H9 (cell line): ENCODE measurements at regions not wholly inside any gene's neighbourhood (a gene's known extent, or its start where the extent isn't known, plus 50 kb on each side); places are given as distances from the start of the nearest gene placed in this dataset.

ENCODE experiments used
- DNase-seq: peaks from one replicate; pipeline ENCODE4 v3.0.0-alpha.2; 2017
- H2AFZ ChIP-seq: one replicate; pipeline ENCODE4 v1.6.1; 2013; ENCODE audit warnings: mild to moderate bottlenecking, low read length, control low read depth, moderate library complexity
- H2AK5ac ChIP-seq: 2 replicates; pipeline ENCODE4 v1.6.1; 2013; ENCODE audit warnings: low read length, control low read depth, mixed read lengths; ENCODE audit not compliant: insufficient read length
- H2BK120ac ChIP-seq: one replicate; pipeline ENCODE4 v1.6.1; 2013; ENCODE audit warnings: low read depth, mild to moderate bottlenecking, low read length, control low read depth, inconsistent platforms; ENCODE audit not compliant: poor library complexity, severe bottlenecking
- H2BK12ac ChIP-seq: 2 replicates; pipeline ENCODE4 v1.6.1; 2013; ENCODE audit warnings: low read length, control low read depth, mixed read lengths, low read depth; ENCODE audit not compliant: insufficient read length
- H2BK15ac ChIP-seq: 2 replicates; pipeline ENCODE4 v1.6.1; 2013; ENCODE audit warnings: low read depth, low read length, control low read depth
- H2BK20ac ChIP-seq: one replicate; pipeline ENCODE4 v1.6.1; 2013; ENCODE audit warnings: low read depth, mild to moderate bottlenecking, low read length, control low read depth, inconsistent platforms; ENCODE audit not compliant: poor library complexity, severe bottlenecking
- H2BK5ac ChIP-seq: 2 replicates; pipeline ENCODE4 v1.6.1; 2013; ENCODE audit warnings: low read length, control low read depth, mixed read lengths; ENCODE audit not compliant: insufficient read length
- H3K14ac ChIP-seq: 2 replicates; pipeline ENCODE4 v1.6.1; 2013; ENCODE audit warnings: low read length, control low read depth; ENCODE audit not compliant: insufficient read depth
- H3K18ac ChIP-seq: 2 replicates; pipeline ENCODE4 v1.6.1; 2013; ENCODE audit warnings: low read depth, mild to moderate bottlenecking, mixed read lengths, low read length, control low read depth; ENCODE audit not compliant: insufficient read length
- H3K23ac ChIP-seq: 2 replicates; pipeline ENCODE4 v1.6.1; 2013; ENCODE audit warnings: low read length, control low read depth, mixed read lengths, low read depth; ENCODE audit not compliant: insufficient read length
- H3K23me2 ChIP-seq: 2 replicates; pipeline ENCODE4 v1.6.1; 2013; ENCODE audit warnings: low read depth, mild to moderate bottlenecking, mixed read lengths, low read length, control low read depth; ENCODE audit not compliant: insufficient read length, poor library complexity, severe bottlenecking
- H3K27ac ChIP-seq: 2 replicates; pipeline ENCODE4 v1.5.1; 2013; ENCODE audit warnings: low read length, control low read depth, mixed read lengths, low read depth; ENCODE audit not compliant: insufficient read length
- H3K27me3 ChIP-seq: 2 replicates; pipeline ENCODE4 v1.6.1; 2013; ENCODE audit warnings: low read length, control low read depth, inconsistent platforms; ENCODE audit not compliant: insufficient read depth
- H3K4ac ChIP-seq: 2 replicates; pipeline ENCODE4 v1.6.1; 2013; ENCODE audit warnings: low read depth, mild to moderate bottlenecking, control low read depth, inconsistent platforms, low read length, moderate library complexity
- H3K4me1 ChIP-seq: 2 replicates; pipeline ENCODE4 v1.6.1; 2013; ENCODE audit warnings: low read length, control low read depth, inconsistent platforms; ENCODE audit not compliant: insufficient read depth
- H3K4me2 ChIP-seq: 2 replicates; pipeline ENCODE4 v1.6.1; 2013; ENCODE audit warnings: low read length, control low read depth, mixed read lengths; ENCODE audit not compliant: insufficient read length, insufficient read depth
- H3K56ac ChIP-seq: 2 replicates; pipeline ENCODE4 v1.6.1; 2013; ENCODE audit warnings: low read depth, mild to moderate bottlenecking, mixed read lengths, low read length, control low read depth; ENCODE audit not compliant: insufficient read length
- H3K79me1 ChIP-seq: 2 replicates; pipeline ENCODE4 v1.6.1; 2013; ENCODE audit warnings: low read depth, mild to moderate bottlenecking, moderate library complexity, low read length, control low read depth, inconsistent platforms; ENCODE audit not compliant: insufficient read depth, poor library complexity, severe bottlenecking
- H3K79me2 ChIP-seq: 2 replicates; pipeline ENCODE4 v1.6.1; 2013; ENCODE audit warnings: low read length, control low read depth, inconsistent platforms; ENCODE audit not compliant: insufficient read depth
- H3K9ac ChIP-seq: 2 replicates; pipeline ENCODE4 v1.6.1; 2013; ENCODE audit warnings: low read length, control low read depth, mixed read lengths; ENCODE audit not compliant: insufficient read length; ENCODE audit errors: extremely low read depth
- H3K9me3 ChIP-seq: one replicate; pipeline ENCODE4 v1.6.1; 2013; ENCODE audit warnings: low read depth, low read length, inconsistent platforms; ENCODE audit not compliant: control insufficient read depth
- H3T11ph ChIP-seq: one replicate; pipeline ENCODE4 v1.6.1; 2013; ENCODE audit warnings: mild to moderate bottlenecking, low read length, control low read depth, inconsistent platforms
- H4K20me1 ChIP-seq: one replicate; pipeline ENCODE4 v1.6.1; 2013; ENCODE audit not compliant: control insufficient read depth, insufficient read length, insufficient read depth
- H4K5ac ChIP-seq: 2 replicates; pipeline ENCODE4 v1.6.1; 2013; ENCODE audit warnings: low read depth, mild to moderate bottlenecking, mixed read lengths, low read length, control low read depth; ENCODE audit not compliant: insufficient read length
- H4K8ac ChIP-seq: replicated peaks from 2 replicates; pipeline ENCODE4 v1.6.1; 2013; ENCODE audit warnings: low read length, control low read depth, mixed read lengths, low read depth; ENCODE audit not compliant: insufficient read length
- H4K91ac ChIP-seq: 2 replicates; pipeline ENCODE4 v1.6.1; 2013; ENCODE audit warnings: low read depth, mild to moderate bottlenecking, moderate library complexity, mixed read lengths, low read length, control low read depth; ENCODE audit not compliant: insufficient read length
- H3K27ac Mint-ChIP-seq, 3 experiments: 2 replicates in 2 of 3; 3 replicates in 1 of 3; pipeline ENCODE4 v1.8.0; 2020 to 2021; ENCODE audit warnings: mixed read lengths in 3 of 3, mild to moderate bottlenecking in 1 of 3, moderate library complexity in 1 of 3
- H3K27me3 Mint-ChIP-seq: 2 replicates; pipeline ENCODE4 v1.8.0; 2021; ENCODE audit warnings: low read depth, mild to moderate bottlenecking, moderate library complexity, mixed read lengths
- H3K36me3 Mint-ChIP-seq, 3 experiments: 2 replicates in 2 of 3; 3 replicates in 1 of 3; pipeline ENCODE4 v1.8.0; 2020 to 2021; ENCODE audit warnings: low read depth in 3 of 3, mixed read lengths in 3 of 3; ENCODE audit not compliant: insufficient read depth in 1 of 3
- H3K4me1 Mint-ChIP-seq, 2 experiments: 2 replicates each; pipeline ENCODE4 v1.8.0; 2020; ENCODE audit warnings: mixed read lengths in 2 of 2
- H3K4me3 Mint-ChIP-seq, 2 experiments: 2 replicates in 1 of 2; 3 replicates in 1 of 2; pipeline ENCODE4 v1.8.0; 2020 to 2021; ENCODE audit warnings: mild to moderate bottlenecking in 2 of 2, mixed read lengths in 2 of 2, moderate library complexity in 1 of 2
- H3K9me3 Mint-ChIP-seq, 2 experiments: 2 replicates in 1 of 2; 3 replicates in 1 of 2; pipeline ENCODE4 v1.8.0; 2020; ENCODE audit warnings: mild to moderate bottlenecking in 2 of 2, mixed read lengths in 2 of 2, moderate library complexity in 1 of 2
- WGBS: extraction: QIAGEN DNeasy Blood & Tissue Kit; methylation state at CpG from one replicate; pipeline ENCODE4 v1.1.7; 2013; ENCODE audit warnings: missing lambda C conversion rate, low lambda C conversion rate, mixed read lengths; ENCODE audit not compliant: insufficient read length; ENCODE audit errors: extremely low coverage; 5-methylcytosine and 5-hydroxymethylcytosine counted together
- TF ChIP-seq, protein P1 (sequence below): fragments of 200-600 bp; sonication (generic); conservative IDR thresholded peaks from 3 replicates; pipeline ENCODE4 v1.8.0; 2021; ENCODE audit warnings: antibody characterized with exemption, mild to moderate bottlenecking

DNA sequence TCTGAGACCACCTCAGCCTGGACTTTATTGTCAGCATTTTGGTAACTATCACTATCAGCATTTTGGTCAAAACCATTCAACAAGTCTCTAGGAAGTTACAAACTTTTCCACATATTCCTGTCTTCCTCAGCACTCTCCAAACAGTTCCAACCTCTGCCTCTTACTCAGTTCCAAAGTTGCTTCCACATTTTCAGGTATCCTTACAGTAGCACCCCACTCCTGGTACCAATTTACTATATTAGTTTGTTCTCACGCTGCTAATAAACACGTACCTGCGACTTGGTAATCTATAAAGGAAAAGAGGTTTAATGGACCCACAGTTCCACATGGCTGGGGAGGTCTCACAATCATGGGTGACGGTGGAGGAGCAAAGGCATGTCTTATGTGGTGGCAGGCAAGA lies 551.3 kb downstream of the DMRTA1 start:
- no peak overlapping the region for H3K14ac ChIP-seq
- H3K56ac ChIP-seq, result no peak overlapping the region
- no peak overlapping the region for H3K27ac Mint-ChIP-seq
- TF ChIP-seq, protein P1, sequence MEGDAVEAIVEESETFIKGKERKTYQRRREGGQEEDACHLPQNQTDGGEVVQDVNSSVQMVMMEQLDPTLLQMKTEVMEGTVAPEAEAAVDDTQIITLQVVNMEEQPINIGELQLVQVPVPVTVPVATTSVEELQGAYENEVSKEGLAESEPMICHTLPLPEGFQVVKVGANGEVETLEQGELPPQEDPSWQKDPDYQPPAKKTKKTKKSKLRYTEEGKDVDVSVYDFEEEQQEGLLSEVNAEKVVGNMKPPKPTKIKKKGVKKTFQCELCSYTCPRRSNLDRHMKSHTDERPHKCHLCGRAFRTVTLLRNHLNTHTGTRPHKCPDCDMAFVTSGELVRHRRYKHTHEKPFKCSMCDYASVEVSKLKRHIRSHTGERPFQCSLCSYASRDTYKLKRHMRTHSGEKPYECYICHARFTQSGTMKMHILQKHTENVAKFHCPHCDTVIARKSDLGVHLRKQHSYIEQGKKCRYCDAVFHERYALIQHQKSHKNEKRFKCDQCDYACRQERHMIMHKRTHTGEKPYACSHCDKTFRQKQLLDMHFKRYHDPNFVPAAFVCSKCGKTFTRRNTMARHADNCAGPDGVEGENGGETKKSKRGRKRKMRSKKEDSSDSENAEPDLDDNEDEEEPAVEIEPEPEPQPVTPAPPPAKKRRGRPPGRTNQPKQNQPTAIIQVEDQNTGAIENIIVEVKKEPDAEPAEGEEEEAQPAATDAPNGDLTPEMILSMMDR, result no peak
- WGBS, result no CpG with 5 or more reads among the region's 4 CpGs
- H3K9me3 Mint-ChIP-seq, result peaks cover 27 to 28% of the 10 kb centered on the region in 2 experiments
- H2BK12ac ChIP-seq, result no peak overlapping the region
- H2BK120ac ChIP-seq, result no peak overlapping the region
- H3K27me3 ChIP-seq, result no peaks in the 10 kb centered on the region
- no peaks in the 10 kb centered on the region for H3K23me2 ChIP-seq
- no peak overlapping the region for H2AFZ ChIP-seq
- no peaks in the 10 kb centered on the region for H3K4me1 Mint-ChIP-seq
- H3K79me1 ChIP-seq, result no peaks in the 10 kb centered on the region
- no peaks in the 10 kb centered on the region for H3K27me3 Mint-ChIP-seq
- H2AK5ac ChIP-seq, result no peak overlapping the region
- H3T11ph ChIP-seq, result no peak overlapping the region
- no peak overlapping the region for H2BK20ac ChIP-seq
- DNase-seq, result no peak
- no peak overlapping the region for H3K4ac ChIP-seq
- H3K4me2 ChIP-seq, result no peak overlapping the region
- H2BK5ac ChIP-seq, result no peak overlapping the region
- no peak overlapping the region for H4K91ac ChIP-seq
- peaks cover 6% of the 10 kb centered on the region for H3K9me3 ChIP-seq
- no peak overlapping the region for H4K8ac ChIP-seq
- H3K18ac ChIP-seq, result no peak overlapping the region
- H3K4me3 Mint-ChIP-seq, result no peak overlapping the region
- no peaks in the 10 kb centered on the region for H4K20me1 ChIP-seq
- no peaks in the 10 kb centered on the region for H3K4me1 ChIP-seq
- no peak overlapping the region for H4K5ac ChIP-seq
- no peak overlapping the region for H3K27ac ChIP-seq
- H3K79me2 ChIP-seq, result no peaks in the 10 kb centered on the region
- no peak overlapping the region for H3K9ac ChIP-seq
- no peak overlapping the region for H2BK15ac ChIP-seq
- H3K36me3 Mint-ChIP-seq, result peaks cover 13 to 29% (median 14%) of the 10 kb centered on the region in 3 experiments; a peak in 6 of 7 replicates
- no peak overlapping the region for H3K23ac ChIP-seq
